Mesendoderm (in vitro differentiated cells): ENCODE measurements at regions not wholly inside any gene's neighbourhood (a gene's known extent, or its start where the extent isn't known, plus 50 kb on each side); places are given as distances from the start of the nearest gene placed in this dataset.
"Not testable (repeated sequence)": the region's sequence is repeated elsewhere in the genome, so short reads cannot be mapped to it uniquely, and the experiment has no call there.

Experiments
- DNase-seq: peaks from one replicate; pipeline ENCODE4 v3.0.0; 2013
- H2AK5ac ChIP-seq: 2 replicates; pipeline ENCODE4 v1.6.1; 2013; ENCODE audit warnings: low read length, inconsistent platforms
- H2BK120ac ChIP-seq: 2 replicates; pipeline ENCODE4 v1.6.1; 2013; ENCODE audit warnings: low read depth, mild to moderate bottlenecking, low read length, moderate library complexity, mixed read lengths
- H2BK15ac ChIP-seq: replicated peaks from 2 replicates; pipeline ENCODE4 v1.6.1; 2013; ENCODE audit warnings: low read depth, mild to moderate bottlenecking, moderate library complexity
- H2BK5ac ChIP-seq: 2 replicates; pipeline ENCODE4 v1.6.1; 2013; ENCODE audit warnings: low read length, inconsistent platforms
- H3K18ac ChIP-seq: 2 replicates; pipeline ENCODE4 v1.6.1; 2013; ENCODE audit warnings: mild to moderate bottlenecking, low read length, mixed read lengths
- H3K23ac ChIP-seq: one replicate; pipeline ENCODE4 v1.6.1; 2013; ENCODE audit warnings: low read length
- H3K27ac ChIP-seq: 2 replicates; pipeline ENCODE4 v1.5.1; 2013; ENCODE audit warnings: low read depth, mild to moderate bottlenecking, inconsistent platforms, low read length, moderate library complexity
- H3K27me3 ChIP-seq: 2 replicates; pipeline ENCODE4 v1.6.1; 2013; ENCODE audit warnings: low read length, control low read depth, mild to moderate bottlenecking, inconsistent platforms; ENCODE audit not compliant: insufficient read depth, poor library complexity
- H3K36me3 ChIP-seq: 2 replicates; pipeline ENCODE4 v1.6.1; 2013; ENCODE audit warnings: low read length, inconsistent platforms; ENCODE audit not compliant: control insufficient read depth, insufficient read depth
- H3K4ac ChIP-seq: one replicate; pipeline ENCODE4 v1.6.1; 2013; ENCODE audit warnings: low read depth, mild to moderate bottlenecking, low read length, moderate library complexity
- H3K4me1 ChIP-seq: 2 replicates; pipeline ENCODE4 v1.6.1; 2013; ENCODE audit warnings: low read depth, low read length, inconsistent platforms; ENCODE audit not compliant: control insufficient read depth
- H3K4me2 ChIP-seq: 2 replicates; pipeline ENCODE4 v1.6.1; 2013; ENCODE audit warnings: low read length
- H3K4me3 ChIP-seq: 2 replicates; pipeline ENCODE4 v1.5.1; 2013; ENCODE audit warnings: mild to moderate bottlenecking, low read length
- H3K56ac ChIP-seq: one replicate; pipeline ENCODE4 v1.6.1; 2013; ENCODE audit warnings: low read length
- H3K79me1 ChIP-seq: 2 replicates; pipeline ENCODE4 v1.6.1; 2013; ENCODE audit warnings: low read length, inconsistent platforms
- H3K79me2 ChIP-seq: 2 replicates; pipeline ENCODE4 v1.6.1; 2013; ENCODE audit warnings: mild to moderate bottlenecking, low read length; ENCODE audit not compliant: control insufficient read depth, insufficient read depth
- H3K9ac ChIP-seq: 2 replicates; pipeline ENCODE4 v1.6.1; 2013; ENCODE audit warnings: low read length, inconsistent platforms
- H4K5ac ChIP-seq: one replicate; pipeline ENCODE4 v1.6.1; 2013; ENCODE audit warnings: low read length
- H4K8ac ChIP-seq: one replicate; pipeline ENCODE4 v1.6.1; 2013; ENCODE audit warnings: low read depth, mild to moderate bottlenecking, control low read depth, low read length, moderate library complexity
- WGBS: extraction: QIAGEN DNeasy Blood & Tissue Kit; methylation state at CpG from one replicate; pipeline ENCODE4 v1.1.7; 2013; ENCODE audit warnings: low lambda C conversion rate, missing lambda C conversion rate; ENCODE audit not compliant: insufficient coverage; ENCODE audit errors: extremely low coverage; 5-methylcytosine and 5-hydroxymethylcytosine counted together

DNA sequence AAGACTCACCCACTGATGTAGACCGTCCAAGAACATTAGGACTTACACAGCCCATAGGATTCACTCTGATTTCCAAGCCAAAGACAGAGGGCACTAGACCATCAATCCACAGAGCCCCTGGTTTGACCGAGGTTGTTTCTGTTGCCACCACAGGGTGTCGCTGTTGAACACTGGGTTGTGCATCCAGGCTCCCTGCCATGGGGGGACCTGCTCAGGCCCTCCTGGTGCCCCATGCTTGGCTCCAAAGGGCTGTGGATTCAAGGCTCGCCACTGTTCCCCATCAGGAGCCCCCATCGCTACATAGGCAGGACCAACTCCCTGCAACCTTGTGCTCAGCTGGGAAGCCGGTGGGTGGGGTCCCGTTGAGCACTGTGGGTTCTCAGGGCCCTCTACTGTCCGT is 128.0 kb upstream of the ANO1 start:
- Histone ChIP-seq H3K23ac (no peak overlapping the region), H3K79me2 (no peaks in the 10 kb centered on the region), H3K4me2 (no peak overlapping the region), H3K9ac (no peak overlapping the region), H2AK5ac (no peak overlapping the region), H3K27ac (no peak overlapping the region), H3K79me1 (no peaks in the 10 kb centered on the region), H3K56ac (no peak overlapping the region), H3K27me3 (no peaks in the 10 kb centered on the region), H3K18ac (no peak overlapping the region), H2BK120ac (no peak overlapping the region), H3K4ac (no peak overlapping the region), H3K4me1 (no peaks in the 10 kb centered on the region), H2BK15ac (no peak overlapping the region), H4K8ac (no peak overlapping the region), H3K36me3 (no peaks in the 10 kb centered on the region), H4K5ac (no peak overlapping the region), H2BK5ac (no peak overlapping the region), H3K4me3 (no peak overlapping the region)
- no CpG with 5 or more reads among the region's 8 CpGs for WGBS
- peak; percentile 87 for DNase-seq

DNA sequence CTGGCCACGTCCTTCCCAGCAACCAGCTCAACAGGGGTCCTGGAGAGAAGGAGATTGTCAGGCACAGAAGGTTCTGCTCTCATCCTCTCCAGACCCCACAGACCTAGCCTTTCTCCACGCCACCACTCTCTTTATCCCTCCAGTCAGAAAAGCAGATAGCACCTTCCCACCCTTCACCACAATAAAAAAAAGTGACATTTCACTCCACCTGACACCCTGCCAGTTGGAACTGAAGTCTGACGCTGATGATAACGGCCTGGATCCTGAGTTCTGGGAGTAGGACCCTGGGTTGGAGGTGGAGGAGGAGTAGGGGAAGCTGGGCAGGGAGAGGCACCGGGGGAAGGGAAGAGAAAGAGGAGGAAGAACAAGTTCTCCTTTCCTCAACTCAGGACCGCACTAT is 127.5 kb upstream of the ANO1 start:
- Histone ChIP-seq H3K27ac (no peak overlapping the region), H3K79me1 (no peaks in the 10 kb centered on the region), H3K18ac (no peak overlapping the region), H3K4me1 (no peaks in the 10 kb centered on the region), H3K9ac (no peak overlapping the region), H3K56ac (no peak overlapping the region), H2BK5ac (no peak overlapping the region), H4K8ac (no peak overlapping the region), H3K27me3 (no peaks in the 10 kb centered on the region), H2AK5ac (no peak overlapping the region), H2BK15ac (no peak overlapping the region), H3K23ac (no peak overlapping the region), H3K36me3 (no peaks in the 10 kb centered on the region), H4K5ac (no peak overlapping the region), H3K4me3 (no peak overlapping the region), H3K4me2 (no peak overlapping the region), H2BK120ac (no peak overlapping the region), H3K4ac (no peak overlapping the region), H3K79me2 (no peaks in the 10 kb centered on the region)
- no CpG with 5 or more reads among the region's 6 CpGs for WGBS
- no peak for DNase-seq

DNA sequence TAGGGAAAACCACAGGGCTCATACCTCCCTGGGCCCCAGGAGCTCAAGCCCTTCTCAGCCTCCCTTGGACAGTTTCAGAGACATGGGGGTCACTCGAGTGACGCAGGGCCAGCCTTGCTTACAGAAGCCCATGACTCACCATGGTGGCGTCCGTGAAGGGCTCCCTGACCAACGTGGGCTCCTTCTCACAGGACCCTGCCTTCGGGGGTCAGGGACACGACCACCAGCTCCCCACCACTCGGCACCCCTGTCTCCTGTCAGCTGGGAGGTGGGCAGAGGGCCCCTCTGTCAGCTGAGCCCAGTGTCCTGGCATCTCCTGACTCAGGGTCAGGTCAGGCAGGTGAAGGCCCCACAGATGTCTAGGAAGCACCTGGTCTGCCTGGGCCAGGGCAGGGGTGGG is 126.3 kb upstream of the ANO1 start:
- Histone ChIP-seq H3K4ac (no peak overlapping the region), H3K18ac (no peak overlapping the region), H2BK15ac (no peak overlapping the region), H4K8ac (no peak overlapping the region), H3K36me3 (no peaks in the 10 kb centered on the region), H3K9ac (no peak overlapping the region), H3K56ac (no peak overlapping the region), H3K79me1 (no peaks in the 10 kb centered on the region), H2BK120ac (no peak overlapping the region), H3K27me3 (no peaks in the 10 kb centered on the region), H3K4me1 (no peaks in the 10 kb centered on the region), H3K23ac (no peak overlapping the region), H2BK5ac (no peak overlapping the region), H2AK5ac (no peak overlapping the region), H3K79me2 (no peaks in the 10 kb centered on the region), H3K27ac (no peak overlapping the region), H3K4me3 (no peak overlapping the region), H4K5ac (no peak overlapping the region), H3K4me2 (no peak overlapping the region)
- WGBS = no CpG with 5 or more reads among the region's 8 CpGs
- no peak for DNase-seq

DNA sequence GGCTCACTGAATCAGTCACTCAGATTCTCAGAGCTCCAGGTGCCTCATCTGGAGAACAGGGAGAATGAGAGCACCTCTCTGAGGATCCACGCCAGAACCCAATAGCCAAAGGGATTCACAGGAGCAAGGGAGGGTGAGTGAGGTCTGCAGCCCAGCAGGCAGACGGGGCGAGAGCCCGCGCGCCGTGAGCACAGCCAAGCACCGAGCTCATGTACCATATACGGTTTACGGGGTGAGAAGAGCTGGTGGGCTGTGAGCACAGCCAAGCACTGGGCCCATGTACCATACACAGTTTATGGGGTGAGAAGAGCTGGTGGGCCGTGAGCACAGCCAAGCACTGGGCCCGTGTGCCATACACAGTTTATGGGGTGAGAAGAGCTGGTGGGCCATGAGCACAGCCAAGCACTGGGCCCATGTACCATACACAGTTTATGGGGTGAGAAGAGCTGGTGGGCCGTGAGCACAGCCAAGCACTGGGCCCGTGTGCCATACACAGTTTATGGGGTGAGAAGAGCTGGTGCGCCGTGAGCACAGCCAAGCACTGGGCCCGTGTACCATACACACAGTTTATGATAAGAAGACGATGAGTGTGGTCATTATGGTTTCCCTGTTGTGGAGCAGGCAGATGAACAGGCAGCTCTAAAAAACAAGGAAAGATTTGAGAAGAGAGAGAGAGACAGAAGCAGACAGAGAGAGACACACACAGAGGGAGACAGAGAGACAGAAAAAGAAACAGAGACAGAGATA is 125.7 kb upstream of the ANO1 start:
- not testable (repeated sequence) for H3K23ac ChIP-seq, DNase-seq, H2AK5ac ChIP-seq, H3K79me1 ChIP-seq, H3K4ac ChIP-seq, H2BK15ac ChIP-seq, H3K4me2 ChIP-seq, H3K4me1 ChIP-seq, H3K18ac ChIP-seq, H4K8ac ChIP-seq, H3K56ac ChIP-seq, H2BK5ac ChIP-seq, H3K27me3 ChIP-seq, H3K79me2 ChIP-seq, H2BK120ac ChIP-seq, H3K4me3 ChIP-seq, H4K5ac ChIP-seq, H3K36me3 ChIP-seq, H3K27ac ChIP-seq, H3K9ac ChIP-seq
- no CpG with 5 or more reads among the region's 18 CpGs for WGBS

DNA sequence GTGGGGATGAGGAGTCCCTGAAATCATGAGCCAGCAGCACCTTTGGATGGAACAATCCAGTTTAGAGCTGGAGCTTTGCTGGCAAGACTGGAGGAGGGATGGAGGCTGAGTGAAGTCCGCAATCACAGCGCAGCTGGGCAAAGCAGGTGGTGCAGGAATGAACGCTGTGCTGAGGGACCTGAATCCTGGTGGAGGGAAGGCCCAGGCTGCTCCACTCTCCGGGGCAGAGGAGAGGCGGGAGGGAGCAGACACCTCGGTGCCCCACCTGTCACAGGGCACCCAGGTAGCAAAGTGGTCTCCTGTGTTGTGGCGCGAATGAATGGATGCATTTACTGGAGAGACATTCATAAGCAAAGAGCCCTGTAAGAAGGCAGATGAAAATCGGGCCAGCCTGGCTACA is 124.8 kb upstream of the ANO1 start:
- Histone ChIP-seq H3K9ac (no peak overlapping the region), H3K36me3 (no peaks in the 10 kb centered on the region), H2BK120ac (no peak overlapping the region), H3K79me2 (no peaks in the 10 kb centered on the region), H2BK15ac (no peak overlapping the region), H4K8ac (no peak overlapping the region), H2BK5ac (no peak overlapping the region), H3K23ac (no peak overlapping the region), H3K4me3 (no peak overlapping the region), H3K79me1 (no peaks in the 10 kb centered on the region), H3K18ac (no peak overlapping the region), H3K56ac (no peak overlapping the region), H3K27me3 (no peaks in the 10 kb centered on the region), H2AK5ac (no peak overlapping the region), H3K27ac (no peak overlapping the region), H4K5ac (no peak overlapping the region), H3K4me1 (no peaks in the 10 kb centered on the region), H3K4me2 (no peak overlapping the region), H3K4ac (no peak overlapping the region)
- no CpG with 5 or more reads among the region's 9 CpGs for WGBS
- DNase-seq = no peak

DNA sequence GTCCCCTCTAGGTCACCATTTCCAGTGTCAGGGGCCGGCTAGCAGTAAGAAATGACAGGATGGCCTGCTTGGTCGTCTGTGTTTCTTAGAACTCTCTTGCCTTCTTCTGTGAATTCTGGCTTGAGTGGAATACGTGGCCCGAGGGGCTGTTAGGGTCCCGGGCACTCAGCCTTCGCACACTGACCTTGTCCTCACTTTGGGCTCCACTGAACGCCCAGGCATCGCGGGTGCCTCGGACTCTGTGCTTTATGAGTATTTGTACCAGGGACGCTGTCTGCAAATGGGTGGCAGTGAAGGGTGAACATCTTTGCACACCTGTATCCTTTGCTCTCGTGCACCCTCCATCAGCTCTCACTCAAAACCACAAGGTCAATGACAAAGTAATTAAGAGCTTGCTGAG is 123.4 kb upstream of the ANO1 start:
- no peak for DNase-seq
- no peak overlapping the region for H3K4ac ChIP-seq
- no peak overlapping the region for H3K56ac ChIP-seq
- H3K9ac ChIP-seq = no peak overlapping the region
- no peak overlapping the region for H4K5ac ChIP-seq
- H2BK5ac ChIP-seq = no peak overlapping the region
- H2BK120ac ChIP-seq = no peak overlapping the region
- H3K27me3 ChIP-seq = no peaks in the 10 kb centered on the region
- H3K4me1 ChIP-seq = no peaks in the 10 kb centered on the region
- no peaks in the 10 kb centered on the region for H3K79me2 ChIP-seq
- no peak overlapping the region for H2BK15ac ChIP-seq
- H3K36me3 ChIP-seq = no peaks in the 10 kb centered on the region
- no peak overlapping the region for H3K27ac ChIP-seq
- no peaks in the 10 kb centered on the region for H3K79me1 ChIP-seq
- H3K4me3 ChIP-seq = no peak overlapping the region
- no peak overlapping the region for H2AK5ac ChIP-seq
- no peak overlapping the region for H3K18ac ChIP-seq
- WGBS = no CpG with 5 or more reads among the region's 12 CpGs
- no peak overlapping the region for H3K4me2 ChIP-seq
- no peak overlapping the region for H3K23ac ChIP-seq
- no peak overlapping the region for H4K8ac ChIP-seq
